Activated naive CD4-positive, alpha-beta T cell treated with anti-CD3 and anti-CD28 coated beads for 36 hours (primary cell): ENCODE measurements at regions not wholly inside any gene's neighbourhood (a gene's known extent, or its start where the extent isn't known, plus 50 kb on each side); places are given as distances from the start of the nearest gene placed in this dataset.

Experiments used
- CTCF ChIA-PET: fragments of 350-600 bp; sonication (Branson Sonifier 250); formaldehyde crosslinking; loops from one replicate; lab custom pipeline; 2021; ENCODE audit warnings: antibody characterized with exemption; lab: Charles Lee
- DNase-seq: peaks from one replicate; pipeline ENCODE4 v3.0.0-alpha.2; 2020
- H3K27ac Mint-ChIP-seq: one replicate; pipeline ENCODE4 v1.8.0; 2021; ENCODE audit warnings: mild to moderate bottlenecking, mixed read lengths
- H3K27me3 Mint-ChIP-seq: one replicate; pipeline ENCODE4 v1.8.0; 2021; ENCODE audit warnings: low read depth, mixed read lengths
- H3K36me3 Mint-ChIP-seq: one replicate; pipeline ENCODE4 v1.8.0; 2021; ENCODE audit warnings: low read depth, mixed read lengths
- H3K4me1 Mint-ChIP-seq: one replicate; pipeline ENCODE4 v1.8.0; 2021; ENCODE audit warnings: low read depth, mixed read lengths
- H3K4me3 Mint-ChIP-seq: one replicate; pipeline ENCODE4 v1.8.0; 2021; ENCODE audit warnings: mild to moderate bottlenecking, moderate library complexity, mixed read lengths
- H3K9me3 Mint-ChIP-seq: one replicate; pipeline ENCODE4 v1.8.0; 2021; ENCODE audit warnings: mixed read lengths
- intact Hi-C: fragments of 100-400 bp; cut with micrococcal nuclease; formaldehyde crosslinking; loops from one replicate; pipeline ENCODE4 v1.15.1; 2023

DNA sequence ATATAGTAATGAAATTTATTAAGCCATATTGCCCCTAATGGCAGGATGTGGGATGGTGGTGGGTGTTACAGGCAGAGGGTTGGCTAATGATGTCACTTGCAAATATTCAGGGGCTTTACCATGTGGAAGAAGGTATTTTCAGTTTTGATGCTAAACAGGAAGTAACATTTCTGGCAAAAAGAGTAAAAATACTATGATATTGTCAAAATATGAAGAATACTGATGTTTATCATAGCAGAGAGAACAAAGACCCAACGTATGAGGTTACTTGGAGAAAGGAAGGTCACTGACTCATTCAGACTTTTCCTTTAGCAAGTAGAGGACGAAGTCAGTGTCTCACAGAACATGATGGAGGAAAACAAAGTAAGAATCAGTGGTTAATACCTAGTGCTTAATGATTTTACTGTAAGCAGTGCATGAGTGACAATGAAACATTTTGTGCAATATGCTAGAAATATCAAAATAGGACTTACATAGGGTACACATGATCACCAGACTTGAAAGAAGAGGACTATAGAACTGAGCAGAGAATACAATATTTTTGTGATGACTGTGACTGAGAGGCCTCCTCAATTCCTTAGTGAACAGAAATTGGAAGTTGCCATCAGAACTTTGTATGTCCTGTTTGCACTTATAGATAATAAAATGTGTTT, 89.7 kb upstream of the STEAP4 start:
- CTCF ChIA-PET: no interaction called here
- peaks cover 12% of the 10 kb centered on the region for H3K4me1 Mint-ChIP-seq
- no peak for DNase-seq
- H3K4me3 Mint-ChIP-seq: no peak overlapping the region
- no peaks in the 10 kb centered on the region for H3K9me3 Mint-ChIP-seq
- peaks cover 4% of the 10 kb centered on the region for H3K27me3 Mint-ChIP-seq
- no peaks in the 10 kb centered on the region for H3K36me3 Mint-ChIP-seq
- H3K27ac Mint-ChIP-seq: no peak overlapping the region
- intact Hi-C loops: no loop called here

DNA sequence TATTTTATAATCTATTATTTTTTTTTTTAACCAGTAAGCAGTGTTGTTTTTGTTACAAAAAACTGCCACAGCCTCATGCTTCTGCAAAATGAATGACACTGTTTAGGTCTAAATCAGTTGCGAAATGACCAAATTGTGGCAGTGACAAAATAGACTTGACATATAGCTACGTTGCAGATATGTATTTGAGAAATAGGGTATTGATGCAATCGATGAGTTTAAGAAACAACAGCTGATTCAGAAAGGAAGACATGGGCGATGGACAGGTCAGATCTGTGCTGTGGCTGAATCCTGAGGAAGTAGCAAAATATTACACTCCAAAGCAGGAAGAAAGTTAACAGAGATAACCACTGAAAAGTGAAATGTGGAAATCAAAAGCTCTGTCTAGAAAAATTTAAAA, 89.0 kb upstream of the STEAP4 start:
- intact Hi-C loops: no loop called here
- Mint-ChIP-seq H3K36me3 (no peaks in the 10 kb centered on the region), H3K27me3 (peaks cover 4% of the 10 kb centered on the region), H3K27ac (no peak overlapping the region), H3K9me3 (no peaks in the 10 kb centered on the region), H3K4me3 (no peak overlapping the region), H3K4me1 (peaks cover 12% of the 10 kb centered on the region)
- CTCF ChIA-PET: no interaction called here
- DNase-seq: no peak

DNA sequence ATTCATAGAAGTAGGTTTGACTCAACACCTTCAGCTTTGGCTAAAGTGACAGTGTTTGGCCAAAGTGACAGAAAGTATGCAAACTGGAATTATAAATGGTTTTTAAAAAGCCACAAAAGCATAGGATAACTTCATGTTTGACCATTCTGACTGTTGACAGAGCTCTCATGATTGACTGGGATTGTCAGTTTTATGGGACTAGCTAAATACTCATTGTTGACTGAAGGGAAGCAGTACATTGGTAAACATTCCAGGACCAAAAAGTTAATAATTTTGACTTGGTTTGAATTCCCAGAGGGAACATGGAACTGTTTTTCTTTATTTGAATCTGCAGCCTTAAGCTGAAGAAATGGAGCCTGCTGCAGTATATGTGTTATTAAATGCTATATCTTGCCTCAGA, 84.6 kb upstream of the STEAP4 start:
- no peak overlapping the region for H3K27ac Mint-ChIP-seq
- H3K4me3 Mint-ChIP-seq: no peak overlapping the region
- no peaks in the 10 kb centered on the region for H3K9me3 Mint-ChIP-seq
- H3K36me3 Mint-ChIP-seq: no peaks in the 10 kb centered on the region
- CTCF ChIA-PET: interaction anchor here (1.0 kb wide), 1 partner anchor 10 kb away, joined by 3 read pairs; no protein-coding TSS in a partner anchor
- H3K4me1 Mint-ChIP-seq: peaks cover 8% of the 10 kb centered on the region
- DNase-seq: no peak
- peaks cover 11% of the 10 kb centered on the region for H3K27me3 Mint-ChIP-seq
- intact Hi-C loops: no loop called here

DNA sequence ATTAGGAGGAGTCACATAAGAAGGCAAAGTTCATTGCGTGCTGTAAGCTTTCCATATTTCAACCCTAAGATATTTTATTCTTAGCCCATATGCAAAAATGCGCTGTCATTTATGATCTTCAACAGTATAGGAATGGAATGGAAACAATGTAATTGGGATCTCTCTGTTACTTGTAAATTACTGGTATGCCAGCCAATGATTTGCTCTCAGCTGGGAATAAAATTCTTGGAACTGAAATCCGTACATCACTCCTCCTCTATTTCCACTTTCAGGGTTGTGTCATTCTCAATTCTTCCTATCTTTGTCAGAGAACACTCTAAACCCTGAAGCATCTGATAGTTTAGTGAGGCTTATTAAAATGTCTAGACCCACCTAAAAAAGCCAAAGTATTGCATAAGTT, 80.7 kb upstream of the STEAP4 start:
- H3K36me3 Mint-ChIP-seq: no peaks in the 10 kb centered on the region
- H3K9me3 Mint-ChIP-seq: no peaks in the 10 kb centered on the region
- intact Hi-C loops: no loop called here
- CTCF ChIA-PET: no interaction called here
- no peak overlapping the region for H3K27ac Mint-ChIP-seq
- peaks cover 9% of the 10 kb centered on the region for H3K27me3 Mint-ChIP-seq
- H3K4me3 Mint-ChIP-seq: no peak overlapping the region
- no peak for DNase-seq
- H3K4me1 Mint-ChIP-seq: peaks cover 4% of the 10 kb centered on the region

DNA sequence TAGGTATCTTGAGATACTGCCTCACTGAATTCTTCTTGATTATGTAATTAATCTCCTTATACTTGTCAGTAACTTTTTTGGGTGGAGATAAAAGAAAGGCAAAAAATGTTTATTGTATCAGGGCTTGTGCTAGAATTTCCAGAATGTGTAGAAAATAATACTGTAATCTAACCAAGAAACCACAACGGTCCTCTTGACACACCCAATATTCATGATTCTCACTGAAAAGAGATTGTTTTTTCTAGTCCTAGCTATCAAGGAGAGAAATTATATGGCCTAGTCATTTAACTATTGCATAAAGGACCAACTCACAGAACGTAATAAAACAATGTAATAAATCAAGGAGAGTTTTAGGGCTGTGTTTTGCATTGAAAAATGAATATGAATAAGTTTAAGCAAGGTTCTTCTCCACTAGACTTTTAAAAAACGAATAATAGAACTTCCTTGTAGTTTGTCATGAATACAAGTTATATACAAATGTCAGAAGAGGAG, 80.0 kb upstream of the STEAP4 start:
- CTCF ChIA-PET: no interaction called here
- Mint-ChIP-seq H3K9me3 (no peaks in the 10 kb centered on the region), H3K4me1 (peaks cover 4% of the 10 kb centered on the region), H3K4me3 (no peak overlapping the region), H3K27me3 (peaks cover 11% of the 10 kb centered on the region), H3K36me3 (no peaks in the 10 kb centered on the region), H3K27ac (no peak overlapping the region)
- intact Hi-C loops: no loop called here
- no peak for DNase-seq

DNA sequence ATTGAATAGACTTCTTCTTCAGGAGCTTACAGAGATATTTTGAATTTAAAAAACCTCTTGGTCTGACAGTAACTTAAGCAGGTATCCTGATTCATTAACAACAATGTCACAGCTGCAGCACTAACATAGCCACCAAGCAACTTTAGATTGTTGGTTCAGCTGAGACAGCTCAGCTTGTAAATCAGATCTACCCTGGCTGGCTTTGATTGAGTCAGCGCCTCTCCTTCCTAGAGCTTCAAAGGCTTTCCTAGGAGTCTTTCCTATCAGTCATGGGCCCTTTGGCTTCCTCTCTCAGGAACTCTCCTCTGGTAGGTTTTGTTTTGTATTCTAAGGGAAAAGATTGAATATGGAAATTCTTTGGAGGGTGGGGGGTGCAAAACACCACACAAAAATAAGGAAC, 70.7 kb upstream of the STEAP4 start:
- intact Hi-C loops: no loop called here
- DNase-seq: no peak
- no peaks in the 10 kb centered on the region for H3K9me3 Mint-ChIP-seq
- no peak overlapping the region for H3K27ac Mint-ChIP-seq
- peaks cover 14% of the 10 kb centered on the region for H3K27me3 Mint-ChIP-seq
- CTCF ChIA-PET: no interaction called here
- no peaks in the 10 kb centered on the region for H3K4me1 Mint-ChIP-seq
- H3K36me3 Mint-ChIP-seq: no peaks in the 10 kb centered on the region
- no peak overlapping the region for H3K4me3 Mint-ChIP-seq

DNA sequence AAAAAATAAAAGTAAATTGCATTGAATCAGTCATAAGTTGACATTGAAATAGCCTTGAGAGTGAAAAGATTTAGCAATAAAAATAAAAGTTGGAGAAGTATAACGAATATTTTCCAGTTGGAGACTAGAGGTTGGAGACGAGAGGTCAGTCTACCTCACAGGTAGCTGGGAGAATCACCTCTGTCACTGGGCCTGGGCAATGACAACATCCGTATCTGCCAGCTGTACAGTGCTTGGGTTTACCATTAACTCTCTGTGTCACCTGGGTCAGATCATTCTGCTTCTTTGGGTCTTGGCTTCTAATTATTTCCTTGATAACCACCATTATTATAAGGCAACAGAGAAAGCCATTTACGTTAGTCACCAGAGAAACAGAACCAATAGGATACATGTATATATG, 62.0 kb upstream of the STEAP4 start:
- Mint-ChIP-seq H3K4me1 (no peaks in the 10 kb centered on the region), H3K9me3 (no peaks in the 10 kb centered on the region), H3K27me3 (peaks cover 5% of the 10 kb centered on the region), H3K4me3 (no peak overlapping the region), H3K27ac (no peak overlapping the region), H3K36me3 (no peaks in the 10 kb centered on the region)
- CTCF ChIA-PET: no interaction called here
- intact Hi-C loops: no loop called here
- DNase-seq: no peak

DNA sequence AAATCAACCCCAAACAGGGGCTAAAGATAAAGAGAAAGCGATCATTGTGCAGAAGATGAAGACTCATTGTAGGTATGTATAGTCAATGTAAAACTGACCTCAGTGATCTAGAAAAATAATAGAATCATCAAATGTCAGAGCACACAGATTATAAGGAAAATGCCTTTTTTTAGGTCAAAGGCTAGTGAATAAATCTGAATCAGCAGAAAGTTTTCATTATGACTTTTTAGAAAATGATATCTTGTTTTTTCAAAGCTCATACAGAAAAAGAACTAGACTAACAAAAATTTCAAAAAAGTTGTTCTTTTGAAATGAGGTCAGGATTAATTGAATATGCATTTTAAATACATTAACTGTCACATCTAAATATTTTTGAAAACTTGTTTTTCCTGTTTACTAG, 60.2 kb upstream of the STEAP4 start:
- H3K36me3 Mint-ChIP-seq: no peaks in the 10 kb centered on the region
- no peaks in the 10 kb centered on the region for H3K4me1 Mint-ChIP-seq
- CTCF ChIA-PET: no interaction called here
- no peak overlapping the region for H3K27ac Mint-ChIP-seq
- no peaks in the 10 kb centered on the region for H3K9me3 Mint-ChIP-seq
- no peak for DNase-seq
- peaks cover 6% of the 10 kb centered on the region for H3K27me3 Mint-ChIP-seq
- intact Hi-C loops: no loop called here
- no peak overlapping the region for H3K4me3 Mint-ChIP-seq

DNA sequence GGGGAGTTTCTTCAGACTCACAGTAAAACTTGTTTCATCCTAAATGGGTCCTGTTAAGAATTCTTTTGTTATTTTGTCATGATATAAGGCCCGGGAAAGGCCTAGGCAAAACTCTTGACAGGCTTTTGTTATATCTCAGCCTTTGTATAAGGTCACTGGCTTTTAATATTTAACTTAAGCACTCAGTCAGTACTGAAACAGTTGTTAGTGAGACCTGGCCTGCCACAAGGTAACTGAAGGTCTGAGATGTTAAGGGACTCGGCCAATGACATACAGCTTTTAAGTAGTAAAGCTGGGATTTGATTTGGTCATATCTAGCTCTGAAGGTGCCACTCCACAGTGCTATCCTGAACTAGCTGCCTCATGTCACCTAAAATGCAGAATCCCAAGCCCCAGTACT, 57.2 kb upstream of the STEAP4 start:
- H3K4me3 Mint-ChIP-seq: no peak overlapping the region
- intact Hi-C loops: no loop called here
- CTCF ChIA-PET: interaction anchor here (0.7 to 0.9 kb wide), 2 partner anchors 11 to 13 kb away, joined by 3 read pairs; no protein-coding TSS in a partner anchor

DNA sequence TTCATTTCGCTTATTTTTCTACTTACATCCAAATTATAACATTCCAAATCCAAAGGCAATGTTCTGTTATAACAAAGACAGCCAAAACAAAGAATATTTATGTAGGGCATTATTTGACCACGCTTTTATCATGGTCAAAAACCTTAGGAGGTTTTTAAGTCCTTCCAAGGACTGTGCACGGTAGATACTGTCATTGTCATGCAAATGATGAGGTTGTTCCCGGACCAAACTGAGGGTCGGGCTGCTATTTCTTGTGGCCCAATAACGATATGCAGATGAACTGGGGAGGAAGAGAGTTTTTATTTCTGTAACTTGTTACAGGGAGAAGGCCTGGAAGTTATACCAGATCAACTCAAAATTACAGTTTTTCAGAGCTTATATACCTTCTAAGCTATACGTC, 56.6 kb upstream of the STEAP4 start:
- H3K27me3 Mint-ChIP-seq: peaks cover 9% of the 10 kb centered on the region
- H3K4me1 Mint-ChIP-seq: no peaks in the 10 kb centered on the region
- H3K36me3 Mint-ChIP-seq: no peaks in the 10 kb centered on the region
- CTCF ChIA-PET: no interaction called here
- DNase-seq: no peak
- intact Hi-C loops: no loop called here
- no peak overlapping the region for H3K4me3 Mint-ChIP-seq
- no peaks in the 10 kb centered on the region for H3K9me3 Mint-ChIP-seq
- H3K27ac Mint-ChIP-seq: no peak overlapping the region

More for the DNA sequence above, 57.2 kb upstream of the STEAP4 start:
- DNase-seq: no peak
- no peaks in the 10 kb centered on the region for H3K36me3 Mint-ChIP-seq
- H3K27me3 Mint-ChIP-seq: peaks cover 8% of the 10 kb centered on the region
- H3K4me1 Mint-ChIP-seq: no peaks in the 10 kb centered on the region
- no peaks in the 10 kb centered on the region for H3K9me3 Mint-ChIP-seq
- H3K27ac Mint-ChIP-seq: no peak overlapping the region

DNA sequence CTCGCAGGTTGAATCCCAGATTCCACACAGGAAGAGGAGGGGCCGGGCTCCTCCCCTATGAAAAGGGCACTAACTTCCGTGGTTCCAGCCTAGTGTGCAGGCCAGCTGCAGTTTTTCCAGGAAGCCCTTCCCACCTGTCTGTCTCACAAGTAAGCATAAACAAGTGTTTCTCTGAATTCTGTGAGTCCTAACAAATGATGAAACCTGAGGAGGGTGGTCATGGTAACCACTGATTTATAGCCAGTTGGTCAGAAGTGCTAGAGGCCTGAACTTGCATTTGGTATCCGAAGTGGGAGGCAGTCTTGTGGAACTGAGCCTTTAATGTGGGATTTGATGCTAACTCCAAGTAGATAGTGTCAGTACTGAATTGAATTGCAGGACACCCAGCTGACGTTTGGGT, 54.7 kb upstream of the STEAP4 start:
- CTCF ChIA-PET: no interaction called here
- no peak overlapping the region for H3K4me3 Mint-ChIP-seq
- DNase-seq: no peak
- H3K4me1 Mint-ChIP-seq: no peaks in the 10 kb centered on the region
- H3K36me3 Mint-ChIP-seq: no peaks in the 10 kb centered on the region
- intact Hi-C loops: no loop called here
- peaks cover 9% of the 10 kb centered on the region for H3K27me3 Mint-ChIP-seq
- no peaks in the 10 kb centered on the region for H3K9me3 Mint-ChIP-seq
- H3K27ac Mint-ChIP-seq: no peak overlapping the region

DNA sequence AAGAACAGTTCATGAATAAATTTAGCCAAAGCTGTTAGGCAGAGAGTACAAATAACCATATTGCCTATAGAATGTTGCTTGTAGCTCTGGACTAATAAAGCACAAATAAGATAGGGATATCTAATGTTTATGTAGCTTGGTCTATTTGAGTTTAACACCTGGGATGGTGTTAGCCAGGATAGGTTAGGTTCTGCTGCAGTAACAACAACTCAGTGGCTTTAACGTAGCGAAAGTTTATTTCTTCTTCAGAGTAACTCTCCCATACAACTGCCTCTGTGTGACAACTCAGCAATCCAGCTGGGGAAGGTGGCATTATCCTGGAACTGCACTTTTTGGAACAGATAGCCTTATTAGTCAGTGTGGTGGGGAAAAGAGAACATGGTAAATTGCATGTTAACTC, 52.2 kb upstream of the STEAP4 start:
- Mint-ChIP-seq H3K4me3 (no peak overlapping the region), H3K27me3 (peaks cover 11% of the 10 kb centered on the region), H3K9me3 (no peaks in the 10 kb centered on the region), H3K27ac (no peak overlapping the region), H3K36me3 (no peaks in the 10 kb centered on the region), H3K4me1 (no peaks in the 10 kb centered on the region)
- intact Hi-C loops: loop anchor here (1.0 to 5.0 kb wide), 2 partner anchors 116 to 562 kb away; no protein-coding TSS in a partner anchor
- DNase-seq: no peak
- CTCF ChIA-PET: interaction anchor here (0.6 kb wide), 1 partner anchor 170 kb away, joined by 3 read pairs; no protein-coding TSS in a partner anchor

DNA sequence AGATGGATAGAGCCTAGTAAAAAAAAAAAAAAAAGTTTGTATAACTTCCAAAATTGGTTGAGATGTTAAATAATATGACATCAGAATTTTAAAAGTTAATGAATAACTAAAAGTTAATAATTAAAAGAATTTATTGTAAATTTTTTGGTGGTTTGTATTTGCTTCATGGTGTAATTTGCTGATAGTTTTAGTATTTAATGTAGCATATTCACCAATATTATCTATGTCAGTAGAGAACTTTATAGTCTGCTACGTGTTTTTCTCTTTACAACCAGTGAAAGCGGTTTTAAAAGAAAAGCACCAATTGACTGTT, 51.8 kb upstream of the STEAP4 start:
- CTCF ChIA-PET: interaction anchor here (2.1 kb wide), 1 partner anchor 115 kb away, joined by 7 read pairs; no protein-coding TSS in a partner anchor
- Mint-ChIP-seq H3K9me3 (no peaks in the 10 kb centered on the region), H3K4me3 (no peak overlapping the region), H3K27me3 (peaks cover 12% of the 10 kb centered on the region), H3K4me1 (no peaks in the 10 kb centered on the region), H3K36me3 (no peaks in the 10 kb centered on the region), H3K27ac (no peak overlapping the region)
- intact Hi-C loops: loop anchor here (1.0 to 5.0 kb wide), 2 partner anchors 115 to 561 kb away; no protein-coding TSS in a partner anchor
- no peak for DNase-seq
